HT1080 (cell line): ENCODE measurements at regions not wholly inside any gene's neighbourhood (a gene's known extent, or its start where the extent isn't known, plus 50 kb on each side); places are given as distances from the start of the nearest gene placed in this dataset.
"Not testable (repeated sequence)": the region's sequence is repeated elsewhere in the genome, so short reads cannot be mapped to it uniquely, and the experiment has no call there.

Source experiments
- DNase-seq: peaks from one replicate; pipeline ENCODE4 v3.0.0-alpha.2; 2015; ENCODE audit warnings: low read depth

- DNase-seq: not testable (repeated sequence)
These were observed 248.4 kb downstream of the TMEM121 start for GRCh38 chr14:105774585-105775348.

GRCh38 chr14:105775349-105775923 is 249.1 kb downstream of the TMEM121 start:
- not testable (repeated sequence) for DNase-seq

GRCh38 chr14:105776112-105776511 is 249.7 kb downstream of the TMEM121 start:
- DNase-seq: not testable (repeated sequence)

- no peak for DNase-seq
These were observed 250.5 kb downstream of the TMEM121 start for GRCh38 chr14:105776924-105777323.

GRCh38 chr14:105783707-105784106 is 257.3 kb downstream of the TMEM121 start:
- no peak for DNase-seq

GRCh38 chr14:105793836-105794235 is 267.5 kb downstream of the TMEM121 start:
- no peak for DNase-seq

GRCh38 chr14:105797546-105797945 is 271.2 kb downstream of the TMEM121 start:
- DNase-seq: no peak

GRCh38 chr14:105805701-105806100 is 279.3 kb downstream of the TMEM121 start:
- no peak for DNase-seq

- DNase-seq: no peak
These were observed 280.2 kb downstream of the TMEM121 start for GRCh38 chr14:105806568-105806967.

- no peak for DNase-seq
These were observed 291.8 kb downstream of the TMEM121 start for GRCh38 chr14:105817971-105818711.

GRCh38 chr14:105818712-105819005 is 292.3 kb downstream of the TMEM121 start:
- DNase-seq: no peak

GRCh38 chr14:105830171-105830570 is 303.8 kb downstream of the TMEM121 start:
- no peak for DNase-seq

- no peak for DNase-seq
These were observed 309.8 kb downstream of the TMEM121 start for GRCh38 chr14:105836160-105836559.

- no peak for DNase-seq
These were observed 310.3 kb downstream of the TMEM121 start for GRCh38 chr14:105836730-105837129.

- no peak for DNase-seq
These were observed 311.1 kb downstream of the TMEM121 start for GRCh38 chr14:105837349-105838063.

GRCh38 chr14:105838107-105838506 is 311.7 kb downstream of the TMEM121 start:
- DNase-seq: no peak

- no peak for DNase-seq
These were observed 312.4 kb downstream of the TMEM121 start for GRCh38 chr14:105838591-105839424.

GRCh38 chr14:105839425-105840265 is 313.3 kb downstream of the TMEM121 start:
- no peak for DNase-seq

GRCh38 chr14:105840266-105841021 is 314.1 kb downstream of the TMEM121 start:
- DNase-seq: no peak
